HG02852 (cell line): ENCODE measurements at regions not wholly inside any gene's neighbourhood (a gene's known extent, or its start where the extent isn't known, plus 50 kb on each side); places are given as distances from the start of the nearest gene placed in this dataset.
"Not testable (repeated sequence)": the region's sequence is repeated elsewhere in the genome, so short reads cannot be mapped to it uniquely, and the experiment has no call there.

Experiments
- ATAC-seq: cut with Tn5 transposase; IDR thresholded peaks from one replicate; pipeline ENCODE4 v1.9.1; 2021; ENCODE audit warnings: mild to moderate bottlenecking, moderate library complexity; ENCODE audit not compliant: unreplicated experiment

DNA sequence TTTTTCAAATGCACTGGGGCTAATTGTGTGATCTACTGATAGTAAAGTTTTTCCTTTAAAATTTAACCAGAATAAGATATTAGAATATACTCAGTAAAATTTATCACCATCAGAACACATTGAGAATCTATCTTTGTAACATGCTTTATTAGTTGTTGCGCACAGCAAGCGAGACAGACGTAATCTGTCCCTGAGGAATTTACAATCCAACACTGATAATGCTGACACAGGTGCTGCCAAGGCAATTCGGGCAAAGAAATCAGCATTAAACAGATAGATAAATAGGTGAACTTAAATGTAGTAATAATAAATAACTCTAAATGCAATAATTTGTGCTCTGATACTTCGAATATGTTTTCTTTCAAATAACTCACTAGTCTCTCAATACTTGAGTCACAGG lies 607.2 kb downstream of the HTR1B start:
- no peak for ATAC-seq

DNA sequence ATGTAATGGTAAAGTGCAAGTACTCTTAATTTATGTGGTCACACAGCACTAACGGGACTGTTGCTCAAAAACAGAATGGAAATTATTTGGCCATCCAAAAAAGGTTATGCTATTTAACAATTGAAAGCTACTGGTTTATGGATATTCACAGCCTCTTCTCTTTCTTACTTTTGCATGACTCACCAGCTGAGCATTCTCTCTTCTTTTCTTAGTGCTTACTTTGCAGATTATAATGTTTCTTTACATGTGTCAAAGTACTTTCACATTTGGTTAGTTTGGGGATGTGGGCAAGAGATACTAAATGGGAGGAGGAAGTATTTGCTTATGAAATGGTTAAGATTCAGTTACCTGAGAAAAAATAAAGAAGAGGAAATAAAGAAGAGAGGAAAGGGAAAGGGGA lies 610.5 kb downstream of the HTR1B start:
- ATAC-seq, result no peak

DNA sequence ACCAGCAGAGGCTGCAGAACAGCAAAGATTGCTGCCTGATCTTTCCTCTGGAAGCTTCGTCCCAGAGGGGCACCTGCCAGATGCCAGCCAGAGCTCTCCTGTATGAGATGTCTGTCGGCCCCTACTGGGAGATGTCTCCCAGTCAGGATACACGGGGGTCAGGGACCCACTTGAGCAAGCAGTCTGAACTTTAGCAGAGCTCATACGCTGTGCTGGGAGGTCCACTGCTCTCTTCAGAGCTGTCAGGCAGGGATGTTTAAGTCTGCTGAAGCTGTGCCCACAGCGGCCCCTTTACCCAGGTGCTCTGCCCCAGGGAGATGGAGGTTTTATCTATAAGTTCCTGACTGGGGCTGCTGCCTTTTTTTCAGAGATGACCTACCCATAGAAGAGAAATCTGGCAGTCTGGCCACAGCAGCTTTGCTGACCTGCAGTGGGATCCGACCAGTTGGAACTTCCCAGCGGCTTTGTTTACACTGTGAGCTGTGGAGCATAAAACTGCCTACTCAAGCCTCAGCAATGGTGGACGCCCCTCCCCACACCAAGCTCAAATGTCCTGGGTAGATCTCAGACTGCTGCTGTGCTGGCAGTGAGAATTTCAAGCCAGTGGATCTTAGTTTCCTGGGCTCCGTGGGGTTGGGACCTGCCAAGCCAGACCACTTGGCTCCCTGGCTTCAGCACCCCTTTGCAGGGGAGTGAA lies 613.9 kb downstream of the HTR1B start:
- not testable (repeated sequence) for ATAC-seq

- ATAC-seq, result no peak
These were observed 620.1 kb downstream of the HTR1B start for GRCh38 chr6:76843054-76843822.

DNA sequence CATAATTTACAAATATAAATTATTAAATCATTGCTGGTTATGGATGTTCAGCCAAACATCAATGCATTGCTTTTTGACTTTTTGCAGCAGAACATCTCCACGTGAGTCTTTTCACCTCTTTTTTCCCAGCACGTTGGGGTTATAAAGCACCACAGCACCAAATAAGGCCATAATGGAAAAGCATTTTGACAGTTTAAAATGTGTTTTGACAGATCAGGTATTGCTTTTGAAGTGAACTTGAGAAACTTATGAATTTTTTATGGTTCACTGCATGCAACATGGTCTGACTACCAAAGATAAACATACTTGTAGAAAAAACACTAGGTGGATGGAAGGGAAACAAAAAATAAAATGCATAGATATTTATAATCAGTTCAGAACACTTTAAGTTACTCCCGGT lies 622.4 kb downstream of the HTR1B start:
- ATAC-seq, result no peak

DNA sequence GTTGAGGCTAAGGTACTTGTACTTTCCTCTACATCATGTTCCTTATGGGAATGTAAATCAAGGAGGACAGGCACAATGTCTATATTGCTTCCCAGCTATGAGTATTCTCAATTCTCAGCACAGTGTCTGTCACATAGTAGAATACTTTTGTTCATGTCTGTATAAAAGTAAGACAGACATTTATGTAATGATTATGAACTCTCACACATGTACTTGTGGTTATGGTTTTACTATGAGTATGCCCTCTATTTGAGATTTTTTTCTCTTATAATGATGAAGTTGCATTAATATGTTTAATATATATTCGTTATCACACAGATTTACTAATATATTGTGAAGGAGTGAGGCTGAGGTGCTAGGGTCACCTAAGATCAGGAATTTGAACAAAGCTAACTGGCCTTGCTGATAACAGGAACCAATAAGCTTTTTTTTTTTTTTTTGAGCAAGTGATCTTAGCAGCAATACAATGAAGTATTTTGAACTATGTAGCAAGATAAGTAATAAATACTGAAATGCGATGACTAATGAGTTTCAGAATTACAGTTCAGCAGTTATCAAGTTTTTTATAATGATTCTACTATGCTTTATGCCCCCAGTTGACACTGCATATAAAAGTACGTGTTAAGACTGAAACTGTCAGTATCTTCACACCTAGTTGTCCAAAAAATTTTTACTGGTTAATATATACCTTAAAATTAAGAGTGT lies 623.1 kb downstream of the HTR1B start:
- no peak for ATAC-seq

DNA sequence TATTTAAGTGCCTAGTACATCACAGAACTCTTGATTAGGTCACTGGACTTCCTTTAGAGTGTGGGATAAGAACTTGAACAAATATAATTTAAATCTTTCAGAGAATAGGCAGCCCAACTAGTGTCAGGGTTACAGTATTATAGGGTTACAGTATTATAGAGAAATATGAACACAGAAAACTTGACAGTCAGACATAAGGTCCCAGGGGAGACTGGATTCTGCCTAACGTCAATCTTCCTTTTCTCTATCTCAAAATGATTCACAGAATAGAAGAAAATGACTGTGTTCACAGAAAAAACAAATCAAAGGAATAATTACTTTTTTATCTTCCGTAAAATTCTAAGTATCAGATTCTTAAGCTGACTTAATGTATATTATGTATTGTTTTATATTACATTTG lies 623.8 kb downstream of the HTR1B start:
- ATAC-seq, result no peak

GRCh38 chr6:76837564-76837963 lies 625.7 kb downstream of the HTR1B start:
- no peak for ATAC-seq

- ATAC-seq, result no peak
These were observed 627.6 kb downstream of the HTR1B start for GRCh38 chr6:76835695-76836094.

DNA sequence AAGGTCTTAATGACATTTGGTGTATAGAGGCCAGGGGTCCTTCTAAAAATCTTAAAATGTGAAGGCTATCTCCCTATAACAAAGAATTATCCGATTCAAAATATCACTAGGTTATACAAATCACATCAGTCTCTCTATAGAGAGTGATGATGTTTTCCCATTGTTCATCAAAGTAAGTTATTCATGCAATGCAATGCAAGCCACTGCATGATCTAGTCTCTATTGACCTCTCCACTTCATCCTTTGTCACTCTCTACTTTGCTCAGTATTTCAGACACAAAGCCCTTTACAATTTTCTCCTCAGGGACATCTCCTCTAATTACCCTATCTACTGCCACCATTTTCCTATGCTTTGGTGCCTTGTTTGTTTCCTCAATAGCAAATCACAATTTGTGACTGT lies 628.0 kb downstream of the HTR1B start:
- no peak for ATAC-seq

- no peak for ATAC-seq
These were observed 628.9 kb downstream of the HTR1B start for GRCh38 chr6:76834399-76834798.

- ATAC-seq, result no peak
These were observed 632.0 kb downstream of the HTR1B start for GRCh38 chr6:76831299-76831698.

DNA sequence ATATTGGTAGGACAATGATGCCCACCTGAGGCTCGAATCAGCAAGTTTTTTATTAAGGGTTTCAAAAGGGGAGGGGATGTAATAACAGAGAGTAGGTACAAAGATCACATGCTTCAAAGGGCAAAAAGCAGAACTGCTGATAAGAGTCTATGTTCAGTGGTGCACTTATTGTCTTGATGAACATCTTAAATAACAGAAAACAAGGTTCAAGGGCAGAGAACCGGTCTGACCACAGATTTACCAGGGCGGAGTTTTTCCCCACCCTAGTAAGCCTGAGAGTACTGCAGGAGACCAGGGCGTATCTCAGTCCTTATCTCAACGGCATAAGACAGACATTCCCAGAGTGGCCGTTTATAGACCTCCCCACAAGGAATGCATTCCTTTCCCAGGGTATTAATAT lies 639.7 kb downstream of the HTR1B start:
- not testable (repeated sequence) for ATAC-seq

- no peak for ATAC-seq
These were observed 644.8 kb downstream of the HTR1B start for GRCh38 chr6:76818451-76818850.

- ATAC-seq, result no peak
These were observed 645.9 kb downstream of the HTR1B start for GRCh38 chr6:76817429-76817828.

DNA sequence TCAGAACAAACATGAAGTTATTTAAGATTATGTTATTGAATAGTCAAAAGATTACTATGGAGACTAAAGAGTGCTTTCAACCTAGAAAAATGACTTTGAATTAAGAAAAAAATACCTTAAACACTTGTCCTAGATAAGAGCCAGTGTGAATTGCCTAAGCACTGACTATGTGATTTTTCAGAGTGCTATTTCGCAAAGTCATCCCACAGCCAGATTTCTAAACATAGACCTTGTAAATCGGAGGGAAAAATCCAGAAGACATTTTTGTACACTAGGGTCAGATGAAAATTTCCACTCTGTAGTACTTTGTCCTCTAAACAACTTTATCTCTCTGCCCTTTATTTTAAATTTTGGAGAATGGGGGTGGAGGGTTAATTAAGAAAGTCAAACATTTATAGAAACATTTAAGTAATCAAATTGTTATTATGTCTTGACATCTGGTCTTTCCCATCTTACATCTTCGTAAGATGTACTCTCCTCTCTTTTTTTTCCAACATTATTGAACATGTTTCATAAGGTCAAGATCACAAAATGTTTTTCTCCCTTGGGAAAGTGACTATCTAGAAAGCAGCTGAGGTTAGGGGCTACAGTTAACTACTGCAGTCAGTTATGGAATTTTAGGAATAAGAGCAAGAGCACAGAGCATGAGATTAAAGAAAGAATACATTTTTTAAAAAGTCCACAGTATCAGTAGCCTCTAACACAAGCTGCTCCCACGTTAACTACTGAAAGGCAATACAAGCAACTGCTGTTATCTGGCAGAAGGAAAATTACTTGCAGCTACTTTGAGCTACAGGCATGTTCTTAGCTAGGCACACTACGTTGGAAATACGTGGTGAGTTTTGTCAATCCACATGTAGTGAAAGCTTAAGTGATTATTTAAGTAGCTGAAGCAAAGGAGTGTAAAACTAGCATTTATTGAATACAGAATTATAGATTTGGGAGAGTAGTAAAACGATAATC lies 648.5 kb downstream of the HTR1B start:
- ATAC-seq, result no peak

DNA sequence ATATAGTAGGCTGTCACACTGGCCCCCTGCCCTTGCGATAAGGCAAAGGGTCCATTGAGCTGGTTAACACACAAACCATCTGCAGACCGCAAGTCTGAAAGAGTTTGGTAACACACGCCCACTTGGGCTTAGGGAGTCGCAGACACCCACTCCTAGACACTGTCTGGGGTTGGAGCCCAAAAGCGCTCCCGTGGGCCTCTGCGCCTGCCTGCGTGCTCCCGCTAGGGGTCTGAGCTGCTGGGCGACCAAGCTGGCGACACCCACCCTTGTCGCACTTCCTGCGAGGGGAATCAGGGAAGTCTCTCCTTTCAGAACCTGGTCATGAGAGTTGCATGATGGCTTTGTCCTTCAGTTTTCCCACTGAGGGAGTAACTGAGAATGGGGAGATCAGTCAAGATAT lies 653.0 kb downstream of the HTR1B start:
- ATAC-seq, result no peak

DNA sequence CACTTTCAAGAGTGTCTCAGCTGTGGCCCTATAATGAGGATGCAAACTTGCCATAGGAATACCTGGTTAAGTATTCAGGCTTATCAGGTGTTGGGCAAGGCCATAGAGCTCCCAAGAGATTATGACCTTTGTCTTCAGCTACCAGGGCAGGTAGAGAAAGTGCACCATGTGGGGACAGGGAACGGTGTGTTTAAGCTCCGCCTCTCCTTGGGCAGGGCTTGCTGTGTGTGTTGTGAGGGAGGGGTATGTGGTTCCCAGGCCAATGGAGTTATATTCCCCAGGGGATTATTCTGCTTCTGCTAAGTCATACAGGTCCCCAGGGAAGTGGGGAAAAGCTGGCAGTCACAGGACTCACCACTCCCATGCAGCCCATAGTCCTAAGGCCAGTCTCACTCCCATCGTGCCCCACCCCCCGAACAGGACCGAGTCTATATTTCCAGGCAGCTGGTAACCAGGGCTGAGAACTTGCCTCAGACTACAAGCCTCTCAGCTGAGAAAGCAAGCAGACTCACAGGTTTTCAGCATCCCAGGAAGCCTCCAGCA lies 660.2 kb downstream of the HTR1B start:
- ATAC-seq, result no peak

- no peak for ATAC-seq
These were observed 670.9 kb downstream of the HTR1B start for GRCh38 chr6:76792394-76792793.

DNA sequence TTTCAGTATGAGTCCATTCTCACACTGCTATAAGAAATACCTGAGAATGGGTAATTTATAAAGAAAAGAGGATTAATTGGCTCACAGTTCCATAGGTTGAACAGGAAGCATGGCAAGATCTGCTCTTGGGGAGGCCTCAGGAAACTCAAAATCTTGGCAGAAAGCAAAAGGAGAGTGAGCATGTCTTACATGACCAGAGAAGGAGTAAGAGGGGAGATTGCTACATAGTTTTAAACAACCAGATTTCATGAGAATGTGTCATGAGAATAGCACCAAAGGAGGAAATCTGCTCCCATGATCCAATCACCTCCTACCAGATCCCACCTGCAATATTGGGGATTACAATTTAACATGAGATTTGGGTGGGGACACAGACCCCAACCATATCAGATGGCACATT lies 672.4 kb downstream of the HTR1B start:
- ATAC-seq, result no peak
